H1 (cell line): ENCODE measurements at regions not wholly inside any gene's neighbourhood (a gene's known extent, or its start where the extent isn't known, plus 50 kb on each side); places are given as distances from the start of the nearest gene placed in this dataset.

Experiments
- CTCF ChIA-PET: fragments of 300-600 bp; sonication (Branson Sonifier 250); formaldehyde crosslinking; loops from one replicate; lab custom pipeline; 2021; ENCODE audit not compliant: partially characterized antibody; lab: Charles Lee
- POLR2A ChIA-PET: fragments of 300-600 bp; sonication (Branson Sonifier 250); formaldehyde crosslinking; loops from one replicate; lab custom pipeline; 2021; ENCODE audit warnings: inconsistent platforms; ENCODE audit not compliant: partially characterized antibody; lab: Charles Lee
- DNase-seq, 2 experiments: peaks; one replicate each; pipeline versions ENCODE4 v3.0.0 to v3.0.0-alpha.2; 2010 to 2022; ENCODE audit warnings: low spot score in 2 of 2, low read depth in 1 of 2, mixed read lengths in 1 of 2
- FAIRE-seq: peaks from 2 replicates; lab custom pipeline; 2011; peaks lifted over from hg19 to GRCh38; lab: Jason Lieb, UNC
- H2AFZ ChIP-seq: 2 replicates; pipeline ENCODE4 v1.8.1; 2012; ENCODE audit warnings: low read length, inconsistent platforms
- H2AK5ac ChIP-seq: 2 replicates; pipeline ENCODE4 v1.6.1; 2013; ENCODE audit warnings: low read depth, low read length
- H2BK120ac ChIP-seq: replicated peaks from 2 replicates; pipeline ENCODE3; 2013; ENCODE audit warnings: low read depth, low read length, inconsistent platforms
- H2BK12ac ChIP-seq: 2 replicates; pipeline ENCODE4 v1.6.1; 2013; ENCODE audit warnings: low read depth, low read length
- H2BK15ac ChIP-seq: 2 replicates; pipeline ENCODE4 v1.6.1; 2013; ENCODE audit warnings: low read length
- H2BK20ac ChIP-seq: 2 replicates; pipeline ENCODE4 v1.6.1; 2013; ENCODE audit warnings: low read length
- H2BK5ac ChIP-seq: 2 replicates; pipeline ENCODE4 v1.6.1; 2013; ENCODE audit warnings: low read depth, low read length
- H3K14ac ChIP-seq: 2 replicates; pipeline ENCODE4 v1.6.1; 2013; ENCODE audit warnings: inconsistent platforms; ENCODE audit not compliant: insufficient read length
- H3K18ac ChIP-seq: 2 replicates; pipeline ENCODE4 v1.6.1; 2013; ENCODE audit warnings: low read length; ENCODE audit errors: extremely low read depth
- H3K23ac ChIP-seq: 2 replicates; pipeline ENCODE4 v1.6.1; 2013; ENCODE audit warnings: inconsistent platforms; ENCODE audit not compliant: insufficient read length
- H3K23me2 ChIP-seq: 2 replicates; pipeline ENCODE4 v1.6.1; 2013; ENCODE audit warnings: low read depth, low read length
- H3K27ac ChIP-seq: 2 replicates; pipeline ENCODE4 v1.6.1; 2011; ENCODE audit warnings: low read depth, low read length, inconsistent platforms
- H3K27me3 ChIP-seq, 4 experiments: replicated peaks in 1 of 4; 1 replicate in 1 of 4; 2 replicates in 3 of 4; pipeline versions ENCODE4 v1.6.1 to v1.8.1; 2011 to 2013; ENCODE audit warnings: low read length in 3 of 4, mild to moderate bottlenecking in 3 of 4, inconsistent platforms in 2 of 4, mixed read lengths in 2 of 4, moderate library complexity in 1 of 4; ENCODE audit not compliant: control insufficient read depth in 3 of 4, insufficient read depth in 3 of 4; ENCODE audit errors: extremely low read depth in 1 of 4
- H3K36me3 ChIP-seq, 4 experiments: 2 replicates each; pipeline versions ENCODE4 v1.6.1 to v1.8.1; 2011 to 2013; ENCODE audit warnings: mild to moderate bottlenecking in 4 of 4, low read length in 3 of 4, moderate library complexity in 2 of 4, control low read depth in 1 of 4, inconsistent platforms in 1 of 4; ENCODE audit not compliant: insufficient read depth in 4 of 4, control insufficient read depth in 2 of 4
- H3K4ac ChIP-seq: replicated peaks from 2 replicates; pipeline ENCODE3; 2013; ENCODE audit warnings: low read length, low read depth, mixed read lengths, inconsistent platforms; ENCODE audit not compliant: insufficient read length
- H3K4me1 ChIP-seq, 4 experiments: replicated peaks in 1 of 4; 1 replicate in 1 of 4; 2 replicates in 3 of 4; pipeline versions ENCODE4 v1.6.1 to v1.8.1; 2011 to 2013; ENCODE audit warnings: low read length in 3 of 4, inconsistent platforms in 2 of 4, mixed read lengths in 1 of 4; ENCODE audit not compliant: insufficient read depth in 4 of 4, control insufficient read depth in 3 of 4
- H3K4me2 ChIP-seq, 2 experiments: 2 replicates each; pipeline versions ENCODE4 v1.6.1 to v1.8.1; 2011 to 2013; ENCODE audit warnings: low read depth in 2 of 2, low read length in 2 of 2, control low read depth in 1 of 2, inconsistent platforms in 1 of 2, mild to moderate bottlenecking in 1 of 2; ENCODE audit not compliant: insufficient read depth in 1 of 2
- H3K4me3 ChIP-seq, 4 experiments: fragments of 200-600, 300-600 bp in 1 of 4; sonication (generic), shearing (Covaris generic), sonication (Bioruptor Twin) in 1 of 4; 2 replicates each; pipeline versions ENCODE4 v1.5.1 to v1.8.1; 2011 to 2016; ENCODE audit warnings: low read length in 4 of 4, low read depth in 3 of 4, control low read depth in 2 of 4, inconsistent platforms in 2 of 4, mild to moderate bottlenecking in 2 of 4, mixed read lengths in 1 of 4, moderate library complexity in 1 of 4; ENCODE audit not compliant: insufficient read depth in 2 of 4; ENCODE audit errors: extremely low read depth in 1 of 4
- H3K56ac ChIP-seq: replicated peaks from 2 replicates; pipeline ENCODE3; 2013; ENCODE audit warnings: low read depth, mild to moderate bottlenecking, mixed read lengths, low read length, inconsistent platforms; ENCODE audit not compliant: insufficient read length
- H3K79me1 ChIP-seq: 2 replicates; pipeline ENCODE4 v1.6.1; 2013; ENCODE audit warnings: low read depth, low read length, control low read depth
- H3K79me2 ChIP-seq, 2 experiments: 2 replicates each; pipeline versions ENCODE4 v1.6.1 to v1.8.1; 2012 to 2013; ENCODE audit warnings: low read length in 2 of 2, mild to moderate bottlenecking in 2 of 2, inconsistent platforms in 1 of 2; ENCODE audit not compliant: insufficient read depth in 2 of 2, control insufficient read depth in 1 of 2
- H3K9ac ChIP-seq, 4 experiments: replicated peaks in 1 of 4; 1 replicate in 1 of 4; 2 replicates in 3 of 4; pipeline versions ENCODE4 v1.6.1 to v1.8.1; 2011 to 2013; ENCODE audit warnings: low read depth in 3 of 4, low read length in 3 of 4, control low read depth in 2 of 4, mild to moderate bottlenecking in 2 of 4, moderate library complexity in 2 of 4, inconsistent platforms in 1 of 4; ENCODE audit errors: extremely low read depth in 1 of 4
- H3K9me3 ChIP-seq, 2 experiments: 2 replicates each; pipeline versions ENCODE4 v1.6.1 to v1.8.1; 2012 to 2013; ENCODE audit warnings: mild to moderate bottlenecking in 2 of 2, moderate library complexity in 2 of 2, control low read depth in 1 of 2, inconsistent platforms in 1 of 2, low read depth in 1 of 2, low read length in 1 of 2, mixed read lengths in 1 of 2; ENCODE audit not compliant: insufficient read depth in 2 of 2
- H4K20me1 ChIP-seq, 2 experiments: replicated peaks in 1 of 2; 2 replicates each; pipeline versions ENCODE3 to v1.8.1; 2011 to 2013; ENCODE audit warnings: inconsistent platforms in 2 of 2, low read length in 2 of 2, mild to moderate bottlenecking in 1 of 2; ENCODE audit not compliant: insufficient read depth in 2 of 2, control insufficient read depth in 1 of 2
- H4K5ac ChIP-seq: 2 replicates; pipeline ENCODE4 v1.6.1; 2013; ENCODE audit warnings: low read length, low read depth, mixed read lengths, inconsistent platforms; ENCODE audit not compliant: insufficient read length
- H4K8ac ChIP-seq: 2 replicates; pipeline ENCODE4 v1.8.0; 2013; ENCODE audit warnings: mild to moderate bottlenecking, moderate library complexity, low read length, inconsistent platforms; ENCODE audit not compliant: insufficient read depth; ENCODE audit errors: extremely low read depth
- H4K91ac ChIP-seq: replicated peaks from 2 replicates; pipeline ENCODE3; 2013; ENCODE audit warnings: low read length, mixed read lengths, inconsistent platforms; ENCODE audit not compliant: insufficient read length
- ATF2 ChIP-seq: IDR thresholded peaks from 2 replicates; pipeline ENCODE4 v1.6.1; 2012; ENCODE audit warnings: low read length, inconsistent platforms
- EP300 ChIP-seq, 2 experiments: IDR thresholded peaks; 1 replicate in 1 of 2; 2 replicates in 1 of 2; pipeline ENCODE4 v1.6.1; 2011 to 2012; ENCODE audit warnings: low read depth in 2 of 2, low read length in 2 of 2, mild to moderate bottlenecking in 2 of 2, borderline replicate concordance in 1 of 2, inconsistent platforms in 1 of 2, moderate library complexity in 1 of 2
- HDAC6 ChIP-seq: IDR thresholded peaks from one replicate; pipeline ENCODE4 v1.7.1; 2012; ENCODE audit warnings: low read depth, mild to moderate bottlenecking, inconsistent platforms, low read length, moderate library complexity
- MAX ChIP-seq: IDR thresholded peaks from 2 replicates; pipeline ENCODE4 v1.6.1; 2012; ENCODE audit warnings: inconsistent platforms
- NRF1 ChIP-seq: IDR thresholded peaks from 2 replicates; pipeline ENCODE4 v1.6.1; 2011; ENCODE audit warnings: mild to moderate bottlenecking, low read depth, low read length, improper control_type of control experiment
- RNF2 ChIP-seq: fragments of 200-900, 300-1000 bp; sonication (generic); IDR thresholded peaks from 2 replicates; pipeline ENCODE4 v1.7.1; 2016; ENCODE audit warnings: borderline replicate concordance, low read depth, mild to moderate bottlenecking, antibody characterized with exemption, low read length; ENCODE audit not compliant: poor library complexity, severe bottlenecking; ENCODE audit errors: missing control alignments
- WGBS, 2 experiments: shearing (Covaris generic) in 1 of 2; methylation state at CpG; one replicate each; pipeline versions ENCODE4 v1.1.6 to v1.1.7; 2013 to 2015; ENCODE audit warnings: low lambda C conversion rate in 2 of 2, mixed read lengths in 2 of 2, inconsistent platforms in 1 of 2, low coverage in 1 of 2, missing lambda C conversion rate in 1 of 2; ENCODE audit not compliant: insufficient replicate concordance in 2 of 2, insufficient coverage in 1 of 2, insufficient read length in 1 of 2; ENCODE audit errors: extremely low coverage in 1 of 2, missing lambda C conversion rate in 1 of 2; 5-methylcytosine and 5-hydroxymethylcytosine counted together
- TF ChIP-seq, protein P1 (sequence below): IDR thresholded peaks from 2 replicates; pipeline ENCODE4 v1.6.1; 2012; ENCODE audit warnings: inconsistent platforms

- Histone ChIP-seq H3K4me3 (no peak overlapping the region), H3K4ac (no peak overlapping the region), H3K23ac (no peak overlapping the region), H3K4me2 (no peak overlapping the region), H3K79me2 (no peaks in the 10 kb centered on the region), H4K91ac (no peak overlapping the region), H4K8ac (no peak overlapping the region), H2BK5ac (no peak overlapping the region), H3K36me3 (no peaks in the 10 kb centered on the region), H4K5ac (no peak overlapping the region), H3K14ac (no peak overlapping the region), H3K4me1 (no peaks in the 10 kb centered on the region), H2AFZ (no peak overlapping the region), H2BK120ac (no peak overlapping the region), H3K27ac (no peak overlapping the region), H3K23me2 (no peaks in the 10 kb centered on the region), H3K18ac (no peak overlapping the region), H3K56ac (no peak overlapping the region), H2BK12ac (no peak overlapping the region), H3K9me3 (no peaks in the 10 kb centered on the region), H3K79me1 (no peaks in the 10 kb centered on the region), H2BK15ac (no peak overlapping the region), H3K27me3 (no peaks in the 10 kb centered on the region)
- DNase-seq = no peak
- CTCF ChIA-PET = interaction anchor here (0.5 kb wide), 1 partner anchor 707 kb away, joined by 3 read pairs; no protein-coding TSS in a partner anchor
- FAIRE-seq = no peak
- TF ChIP-seq HDAC6 = no peak
- TF ChIP-seq EP300 (IDR thresholded peaks at IDR 0.05; ENCODE audit: borderline replicate concordance in 1 of 2, low read depth in 2 of 2, low read length in 2 of 2) = no peak
- TF ChIP-seq MAX = no peak
- TF ChIP-seq RNF2 = no peak
- no peak for TF ChIP-seq NRF1
- TF ChIP-seq ATF2 = no peak
- TF ChIP-seq, protein P1, sequence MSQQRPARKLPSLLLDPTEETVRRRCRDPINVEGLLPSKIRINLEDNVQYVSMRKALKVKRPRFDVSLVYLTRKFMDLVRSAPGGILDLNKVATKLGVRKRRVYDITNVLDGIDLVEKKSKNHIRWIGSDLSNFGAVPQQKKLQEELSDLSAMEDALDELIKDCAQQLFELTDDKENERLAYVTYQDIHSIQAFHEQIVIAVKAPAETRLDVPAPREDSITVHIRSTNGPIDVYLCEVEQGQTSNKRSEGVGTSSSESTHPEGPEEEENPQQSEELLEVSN = no peak
- TF ChIP-seq, all 59 proteins: peak for 0
- POLR2A ChIA-PET = no interaction called here
- H2BK20ac ChIP-seq = no peak overlapping the region
- no peak overlapping the region for H3K9ac ChIP-seq
- no peak overlapping the region for H2AK5ac ChIP-seq
- H4K20me1 ChIP-seq = no peaks in the 10 kb centered on the region
- WGBS, 2 experiments = 90% methylated on average over 11 of the region's 11 CpGs; no CpG with 5 or more reads in 1 of the 2 experiments
Observed at GRCh38 chr9:86460216-86461002, 106.2 kb upstream of the TUT7 start.
